Activated naive CD8-positive, alpha-beta T cell treated with anti-CD3 and anti-CD28 coated beads for 36 hours (primary cell): ENCODE measurements at regions not wholly inside any gene's neighbourhood (a gene's known extent, or its start where the extent isn't known, plus 50 kb on each side); places are given as distances from the start of the nearest gene placed in this dataset.

Source experiments
- DNase-seq: peaks from one replicate; pipeline ENCODE4 v3.0.0; 2021
- H3K27ac Mint-ChIP-seq: one replicate; pipeline ENCODE4 v1.8.0; 2022; ENCODE audit warnings: mild to moderate bottlenecking, moderate library complexity, mixed read lengths
- H3K27me3 Mint-ChIP-seq: one replicate; pipeline ENCODE4 v1.8.0; 2022; ENCODE audit warnings: mild to moderate bottlenecking, mixed read lengths
- H3K36me3 Mint-ChIP-seq: one replicate; pipeline ENCODE4 v1.8.0; 2021; ENCODE audit warnings: mild to moderate bottlenecking, mixed read lengths
- H3K4me1 Mint-ChIP-seq: one replicate; pipeline ENCODE4 v1.8.0; 2021; ENCODE audit warnings: mixed read lengths
- H3K4me3 Mint-ChIP-seq: one replicate; pipeline ENCODE4 v1.8.0; 2022; ENCODE audit warnings: mild to moderate bottlenecking, moderate library complexity, mixed read lengths
- H3K9me3 Mint-ChIP-seq: one replicate; pipeline ENCODE4 v1.8.0; 2022; ENCODE audit warnings: mixed read lengths

- no peak overlapping the region for H3K4me3 Mint-ChIP-seq
- H3K27ac Mint-ChIP-seq, result no peak overlapping the region
- no peak for DNase-seq
- no peaks in the 10 kb centered on the region for H3K36me3 Mint-ChIP-seq
- H3K27me3 Mint-ChIP-seq, result peaks cover 4% of the 10 kb centered on the region
- peaks cover 3% of the 10 kb centered on the region for H3K9me3 Mint-ChIP-seq
- no peaks in the 10 kb centered on the region for H3K4me1 Mint-ChIP-seq
Measured at GRCh38 chr10:8554574-8554973, 500.1 kb downstream of the GATA3 start.

DNA sequence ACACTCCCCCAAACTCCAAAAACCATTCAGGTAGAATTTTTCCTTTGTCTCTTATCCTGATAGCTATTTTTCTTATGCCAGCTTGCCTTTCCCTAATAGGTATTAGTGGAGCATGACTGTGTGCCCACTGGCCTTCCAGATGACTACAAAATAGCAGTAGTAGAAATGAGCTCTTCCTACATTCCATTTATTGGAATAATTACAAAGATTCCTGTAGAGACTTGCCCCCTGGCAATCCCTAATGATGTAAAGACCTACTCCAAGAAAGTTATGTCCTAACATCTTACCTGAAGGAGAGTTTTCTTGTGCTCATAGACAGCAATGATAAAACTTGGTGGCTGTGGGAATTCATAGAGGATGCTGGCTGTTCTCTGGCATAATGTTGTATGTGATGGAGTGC is 501.8 kb downstream of the GATA3 start:
- Mint-ChIP-seq H3K9me3 (no peaks in the 10 kb centered on the region), H3K4me1 (no peaks in the 10 kb centered on the region), H3K27ac (no peak overlapping the region), H3K27me3 (peaks cover 4% of the 10 kb centered on the region), H3K4me3 (no peak overlapping the region), H3K36me3 (no peaks in the 10 kb centered on the region)
- DNase-seq, result no peak

- H3K9me3 Mint-ChIP-seq, result no peaks in the 10 kb centered on the region
- H3K4me1 Mint-ChIP-seq, result no peaks in the 10 kb centered on the region
- no peak for DNase-seq
- H3K27ac Mint-ChIP-seq, result no peak overlapping the region
- no peak overlapping the region for H3K4me3 Mint-ChIP-seq
- peaks cover 4% of the 10 kb centered on the region for H3K27me3 Mint-ChIP-seq
- no peaks in the 10 kb centered on the region for H3K36me3 Mint-ChIP-seq
Measured at GRCh38 chr10:8563478-8563877, 509.0 kb downstream of the GATA3 start.

DNA sequence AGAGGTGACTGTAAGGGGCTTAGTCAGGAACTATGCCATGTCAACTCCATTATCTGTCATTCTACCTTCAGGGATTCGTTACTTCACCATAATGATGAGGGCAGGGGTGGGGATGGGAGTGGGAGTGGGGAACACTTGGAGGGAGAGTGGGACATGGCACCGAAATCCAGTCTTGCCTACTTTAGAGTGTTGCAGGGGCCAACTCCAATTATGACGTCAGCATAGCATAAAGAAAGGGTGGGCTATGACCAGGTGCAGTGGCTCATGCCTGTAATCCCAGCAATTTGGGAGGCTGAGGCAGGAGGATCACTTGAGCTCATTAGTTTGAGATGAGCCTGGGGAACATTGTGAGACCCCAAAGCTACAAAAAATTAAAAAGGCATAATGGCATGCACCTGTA is 512.2 kb downstream of the GATA3 start:
- Mint-ChIP-seq H3K36me3 (no peaks in the 10 kb centered on the region), H3K27ac (no peak overlapping the region), H3K4me1 (no peaks in the 10 kb centered on the region), H3K27me3 (peaks cover 14% of the 10 kb centered on the region), H3K9me3 (no peaks in the 10 kb centered on the region), H3K4me3 (no peak overlapping the region)
- DNase-seq, result no peak

GRCh38 chr10:8568401-8568800 is 513.9 kb downstream of the GATA3 start:
- Mint-ChIP-seq H3K9me3 (no peaks in the 10 kb centered on the region), H3K4me1 (no peaks in the 10 kb centered on the region), H3K36me3 (no peaks in the 10 kb centered on the region), H3K27ac (no peak overlapping the region), H3K27me3 (peaks cover 21% of the 10 kb centered on the region), H3K4me3 (no peak overlapping the region)
- no peak for DNase-seq

DNA sequence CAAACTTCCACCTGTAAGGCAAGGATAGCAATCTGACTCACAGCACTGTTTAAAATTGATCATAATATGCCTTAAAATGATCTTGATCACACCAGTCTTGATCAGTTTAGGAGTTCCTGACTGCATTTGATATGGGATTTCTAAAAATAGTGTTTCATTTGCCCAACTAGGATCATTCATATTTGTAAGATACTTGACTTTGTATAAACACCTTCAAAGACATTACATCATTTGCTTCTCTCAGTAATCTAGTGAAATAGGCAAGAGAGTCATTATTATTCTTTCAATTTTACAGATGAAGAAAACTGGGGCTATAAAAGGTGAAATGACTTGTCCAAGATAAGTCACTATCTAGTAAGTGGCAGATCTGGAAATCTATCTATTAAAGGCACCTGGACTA is 521.1 kb downstream of the GATA3 start:
- Mint-ChIP-seq H3K9me3 (no peaks in the 10 kb centered on the region), H3K27ac (no peak overlapping the region), H3K36me3 (no peaks in the 10 kb centered on the region), H3K4me3 (no peak overlapping the region), H3K27me3 (peaks cover 32% of the 10 kb centered on the region), H3K4me1 (peaks cover 12% of the 10 kb centered on the region)
- no peak for DNase-seq

DNA sequence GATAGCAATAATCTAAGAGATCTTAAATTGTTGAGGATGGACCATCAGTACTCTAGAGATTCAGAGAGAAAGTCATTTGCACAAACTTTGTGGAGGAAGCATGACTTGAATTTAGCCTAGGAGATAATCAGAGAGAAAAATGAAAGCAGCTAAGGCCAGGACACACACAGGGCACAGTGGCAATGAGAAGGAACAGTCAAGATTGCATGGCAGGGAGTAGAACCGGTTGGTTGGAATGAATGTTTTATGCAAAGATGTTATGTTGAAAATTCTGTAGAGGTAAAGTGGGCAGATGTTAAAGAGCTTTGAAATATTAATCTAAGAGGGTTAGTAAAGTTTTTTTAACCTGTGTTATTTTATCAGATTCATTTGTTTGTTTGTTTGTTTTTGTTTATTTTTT is 521.8 kb downstream of the GATA3 start:
- Mint-ChIP-seq H3K36me3 (no peaks in the 10 kb centered on the region), H3K27ac (no peak overlapping the region), H3K9me3 (no peaks in the 10 kb centered on the region), H3K4me1 (peaks cover 12% of the 10 kb centered on the region), H3K27me3 (peaks cover 26% of the 10 kb centered on the region), H3K4me3 (no peak overlapping the region)
- no peak for DNase-seq

- Mint-ChIP-seq H3K4me1 (peaks cover 12% of the 10 kb centered on the region), H3K36me3 (no peaks in the 10 kb centered on the region), H3K27ac (no peak overlapping the region), H3K9me3 (no peaks in the 10 kb centered on the region), H3K27me3 (peaks cover 23% of the 10 kb centered on the region), H3K4me3 (no peak overlapping the region)
- no peak for DNase-seq
Measured at GRCh38 chr10:8576911-8577310, 522.4 kb downstream of the GATA3 start.

GRCh38 chr10:8577686-8578085 is 523.2 kb downstream of the GATA3 start:
- Mint-ChIP-seq H3K4me1 (peaks cover 12% of the 10 kb centered on the region), H3K27me3 (peaks cover 23% of the 10 kb centered on the region), H3K36me3 (no peaks in the 10 kb centered on the region), H3K9me3 (no peaks in the 10 kb centered on the region), H3K27ac (no peak overlapping the region), H3K4me3 (no peak overlapping the region)
- DNase-seq, result no peak

GRCh38 chr10:8581521-8582225 is 527.2 kb downstream of the GATA3 start:
- Mint-ChIP-seq H3K27ac (no peak overlapping the region), H3K36me3 (no peaks in the 10 kb centered on the region), H3K4me1 (peaks cover 10% of the 10 kb centered on the region), H3K4me3 (no peak overlapping the region), H3K9me3 (no peaks in the 10 kb centered on the region), H3K27me3 (peaks cover 18% of the 10 kb centered on the region)
- no peak for DNase-seq

GRCh38 chr10:8583096-8583495 is 528.6 kb downstream of the GATA3 start:
- Mint-ChIP-seq H3K4me3 (no peak overlapping the region), H3K36me3 (no peaks in the 10 kb centered on the region), H3K27me3 (peaks cover 31% of the 10 kb centered on the region), H3K27ac (no peak overlapping the region), H3K9me3 (no peaks in the 10 kb centered on the region), H3K4me1 (peaks cover under 1% of the 10 kb centered on the region)
- no peak for DNase-seq

- H3K27ac Mint-ChIP-seq, result no peak overlapping the region
- no peak for DNase-seq
- peaks cover 34% of the 10 kb centered on the region for H3K27me3 Mint-ChIP-seq
- no peaks in the 10 kb centered on the region for H3K4me1 Mint-ChIP-seq
- no peak overlapping the region for H3K4me3 Mint-ChIP-seq
- H3K36me3 Mint-ChIP-seq, result no peaks in the 10 kb centered on the region
- no peaks in the 10 kb centered on the region for H3K9me3 Mint-ChIP-seq
Measured at GRCh38 chr10:8584666-8585065, 530.2 kb downstream of the GATA3 start.

DNA sequence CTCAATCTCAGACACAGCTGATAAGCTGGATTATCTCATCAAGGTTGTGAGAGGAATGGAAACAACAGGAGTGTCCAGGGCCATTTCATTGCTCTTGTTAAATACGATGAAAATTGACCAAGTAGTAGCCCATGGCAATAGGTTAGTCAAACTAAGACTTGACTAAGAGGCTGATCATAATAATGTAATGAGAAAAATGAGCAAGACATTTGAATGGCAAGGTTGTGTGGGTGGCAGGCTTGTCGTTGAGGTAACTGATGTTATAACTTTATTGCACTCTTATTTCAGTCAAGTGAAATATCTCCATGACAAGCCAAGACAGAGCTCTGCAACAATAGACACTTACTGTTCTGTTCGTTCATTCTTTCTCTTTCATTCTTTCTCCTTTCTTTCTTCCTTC is 532.0 kb downstream of the GATA3 start:
- H3K4me3 Mint-ChIP-seq, result no peak overlapping the region
- no peaks in the 10 kb centered on the region for H3K9me3 Mint-ChIP-seq
- peaks cover 46% of the 10 kb centered on the region for H3K27me3 Mint-ChIP-seq
- H3K27ac Mint-ChIP-seq, result no peak overlapping the region
- H3K4me1 Mint-ChIP-seq, result no peaks in the 10 kb centered on the region
- H3K36me3 Mint-ChIP-seq, result no peaks in the 10 kb centered on the region
- DNase-seq, result no peak

- Mint-ChIP-seq H3K9me3 (no peaks in the 10 kb centered on the region), H3K4me3 (no peak overlapping the region)
Measured at GRCh38 chr10:8588135-8588534, 533.6 kb downstream of the GATA3 start.

DNA sequence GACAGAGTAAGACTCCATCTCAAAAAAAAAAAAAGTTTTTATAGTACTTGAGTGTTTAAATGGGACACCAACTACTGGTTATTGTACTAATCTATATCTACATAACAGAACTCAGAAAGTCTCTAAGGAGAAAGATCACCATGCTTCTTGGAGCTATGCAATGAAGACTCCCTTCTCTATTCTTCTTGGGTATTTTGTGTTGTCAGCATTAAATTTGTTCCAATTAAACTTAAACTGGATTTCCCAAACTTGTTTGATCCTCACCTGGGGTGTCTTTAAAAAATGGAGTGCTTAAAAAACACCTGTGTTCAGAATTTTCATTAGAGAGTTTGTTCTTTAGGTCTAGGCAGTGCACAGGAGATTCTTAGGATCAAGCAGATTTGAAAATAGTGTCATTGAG is 536.0 kb downstream of the GATA3 start:
- no peak overlapping the region for H3K27ac Mint-ChIP-seq
- H3K4me3 Mint-ChIP-seq, result no peak overlapping the region
- H3K36me3 Mint-ChIP-seq, result no peaks in the 10 kb centered on the region
- no peak for DNase-seq
- H3K27me3 Mint-ChIP-seq, result peaks cover 34% of the 10 kb centered on the region
- H3K4me1 Mint-ChIP-seq, result no peaks in the 10 kb centered on the region
- H3K9me3 Mint-ChIP-seq, result no peaks in the 10 kb centered on the region

More at GRCh38 chr10:8588135-8588534, 533.6 kb downstream of the GATA3 start:
- H3K36me3 Mint-ChIP-seq, result no peaks in the 10 kb centered on the region
- DNase-seq, result no peak
- H3K27ac Mint-ChIP-seq, result no peak overlapping the region
- H3K27me3 Mint-ChIP-seq, result peaks cover 46% of the 10 kb centered on the region
- H3K4me1 Mint-ChIP-seq, result no peaks in the 10 kb centered on the region

DNA sequence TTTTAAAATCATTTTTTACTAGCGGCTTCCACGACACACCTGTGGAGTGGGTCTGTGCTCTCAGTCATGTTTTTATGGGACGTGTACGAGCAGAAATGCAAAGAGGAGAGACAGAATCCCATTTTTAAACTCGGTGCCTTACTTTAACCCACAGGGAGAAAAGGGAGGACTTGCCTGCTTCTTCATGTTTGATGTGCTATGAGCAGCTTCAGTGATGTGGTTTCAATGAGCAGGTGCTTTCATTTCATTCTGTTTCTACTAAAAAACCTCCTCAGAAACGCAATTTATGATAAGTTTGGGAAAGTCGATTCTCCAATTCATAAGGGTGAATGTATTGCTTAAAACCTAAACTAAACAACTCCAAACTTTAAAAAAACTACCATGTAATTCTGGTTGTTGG is 537.2 kb downstream of the GATA3 start:
- H3K4me3 Mint-ChIP-seq, result no peak overlapping the region
- H3K27me3 Mint-ChIP-seq, result peaks cover 33% of the 10 kb centered on the region
- H3K4me1 Mint-ChIP-seq, result no peaks in the 10 kb centered on the region
- no peaks in the 10 kb centered on the region for H3K9me3 Mint-ChIP-seq
- H3K36me3 Mint-ChIP-seq, result no peaks in the 10 kb centered on the region
- no peak overlapping the region for H3K27ac Mint-ChIP-seq
- DNase-seq, result no peak
